ENCODE measurements at regions not wholly inside any gene's neighbourhood (a gene's known extent, or its start where the extent isn't known, plus 50 kb on each side); places are given as distances from the start of the nearest gene placed in this dataset.

DNA sequence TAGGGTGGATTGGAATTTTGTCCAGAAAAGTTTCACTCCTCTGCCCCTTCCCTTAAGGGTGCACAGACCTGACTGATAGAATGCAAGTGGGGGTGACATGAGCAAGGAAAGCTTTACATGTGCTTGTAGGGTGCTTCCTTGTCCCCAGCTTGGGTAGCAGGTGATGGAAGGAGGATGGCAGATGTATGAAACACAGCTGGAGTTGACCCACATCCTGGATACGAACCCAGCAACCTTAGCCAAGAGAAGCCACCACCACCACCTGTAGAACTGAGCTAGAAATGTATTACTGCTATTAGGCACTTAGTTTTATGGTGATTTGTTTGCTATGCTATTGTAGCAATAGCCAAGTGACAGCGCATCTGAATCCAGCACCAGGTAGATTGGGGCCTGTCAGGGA, 227.4 kb downstream of the HS3ST1 start:
- TF ChIP-seq POLR2AphosphoS5 (IDR thresholded peaks at IDR 0.05; ENCODE audit: low read depth): no peak
- TF ChIP-seq, protein P1, sequence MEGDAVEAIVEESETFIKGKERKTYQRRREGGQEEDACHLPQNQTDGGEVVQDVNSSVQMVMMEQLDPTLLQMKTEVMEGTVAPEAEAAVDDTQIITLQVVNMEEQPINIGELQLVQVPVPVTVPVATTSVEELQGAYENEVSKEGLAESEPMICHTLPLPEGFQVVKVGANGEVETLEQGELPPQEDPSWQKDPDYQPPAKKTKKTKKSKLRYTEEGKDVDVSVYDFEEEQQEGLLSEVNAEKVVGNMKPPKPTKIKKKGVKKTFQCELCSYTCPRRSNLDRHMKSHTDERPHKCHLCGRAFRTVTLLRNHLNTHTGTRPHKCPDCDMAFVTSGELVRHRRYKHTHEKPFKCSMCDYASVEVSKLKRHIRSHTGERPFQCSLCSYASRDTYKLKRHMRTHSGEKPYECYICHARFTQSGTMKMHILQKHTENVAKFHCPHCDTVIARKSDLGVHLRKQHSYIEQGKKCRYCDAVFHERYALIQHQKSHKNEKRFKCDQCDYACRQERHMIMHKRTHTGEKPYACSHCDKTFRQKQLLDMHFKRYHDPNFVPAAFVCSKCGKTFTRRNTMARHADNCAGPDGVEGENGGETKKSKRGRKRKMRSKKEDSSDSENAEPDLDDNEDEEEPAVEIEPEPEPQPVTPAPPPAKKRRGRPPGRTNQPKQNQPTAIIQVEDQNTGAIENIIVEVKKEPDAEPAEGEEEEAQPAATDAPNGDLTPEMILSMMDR (IDR thresholded peaks at IDR 0.05; ENCODE audit: insufficient read depth, low read length): no peak
- TF ChIP-seq, protein P2, sequence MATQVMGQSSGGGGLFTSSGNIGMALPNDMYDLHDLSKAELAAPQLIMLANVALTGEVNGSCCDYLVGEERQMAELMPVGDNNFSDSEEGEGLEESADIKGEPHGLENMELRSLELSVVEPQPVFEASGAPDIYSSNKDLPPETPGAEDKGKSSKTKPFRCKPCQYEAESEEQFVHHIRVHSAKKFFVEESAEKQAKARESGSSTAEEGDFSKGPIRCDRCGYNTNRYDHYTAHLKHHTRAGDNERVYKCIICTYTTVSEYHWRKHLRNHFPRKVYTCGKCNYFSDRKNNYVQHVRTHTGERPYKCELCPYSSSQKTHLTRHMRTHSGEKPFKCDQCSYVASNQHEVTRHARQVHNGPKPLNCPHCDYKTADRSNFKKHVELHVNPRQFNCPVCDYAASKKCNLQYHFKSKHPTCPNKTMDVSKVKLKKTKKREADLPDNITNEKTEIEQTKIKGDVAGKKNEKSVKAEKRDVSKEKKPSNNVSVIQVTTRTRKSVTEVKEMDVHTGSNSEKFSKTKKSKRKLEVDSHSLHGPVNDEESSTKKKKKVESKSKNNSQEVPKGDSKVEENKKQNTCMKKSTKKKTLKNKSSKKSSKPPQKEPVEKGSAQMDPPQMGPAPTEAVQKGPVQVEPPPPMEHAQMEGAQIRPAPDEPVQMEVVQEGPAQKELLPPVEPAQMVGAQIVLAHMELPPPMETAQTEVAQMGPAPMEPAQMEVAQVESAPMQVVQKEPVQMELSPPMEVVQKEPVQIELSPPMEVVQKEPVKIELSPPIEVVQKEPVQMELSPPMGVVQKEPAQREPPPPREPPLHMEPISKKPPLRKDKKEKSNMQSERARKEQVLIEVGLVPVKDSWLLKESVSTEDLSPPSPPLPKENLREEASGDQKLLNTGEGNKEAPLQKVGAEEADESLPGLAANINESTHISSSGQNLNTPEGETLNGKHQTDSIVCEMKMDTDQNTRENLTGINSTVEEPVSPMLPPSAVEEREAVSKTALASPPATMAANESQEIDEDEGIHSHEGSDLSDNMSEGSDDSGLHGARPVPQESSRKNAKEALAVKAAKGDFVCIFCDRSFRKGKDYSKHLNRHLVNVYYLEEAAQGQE (IDR thresholded peaks at IDR 0.05; ENCODE audit: insufficient replicate concordance, low read depth): no peak
- no peak for TF ChIP-seq GABPA (IDR thresholded peaks at IDR 0.05; ENCODE audit: low read depth)
